Calu3 (cell line): ENCODE measurements at regions not wholly inside any gene's neighbourhood (a gene's known extent, or its start where the extent isn't known, plus 50 kb on each side); places are given as distances from the start of the nearest gene placed in this dataset.
"Not testable (repeated sequence)": the region's sequence is repeated elsewhere in the genome, so short reads cannot be mapped to it uniquely, and the experiment has no call there.

Source experiments
- BruUV-seq: library from RNA; stranded (reverse); fragments of 400-500 nt; replicated peaks from 2 replicates; lab custom pipeline; 2021; lab: Mats Ljungman, UMichigan
- CTCF ChIA-PET: fragments of 300-600 bp; sonication (Branson Sonifier 250); formaldehyde crosslinking; loops from one replicate; lab custom pipeline; 2022; ENCODE audit warnings: antibody characterized with exemption; lab: Charles Lee
- DNase-seq: peaks from one replicate; pipeline ENCODE4 v3.0.0; 2022
- H3K27ac Mint-ChIP-seq: one replicate; pipeline ENCODE4 v1.8.0; 2022; ENCODE audit warnings: mixed read lengths; ENCODE audit not compliant: unreplicated experiment
- H3K27me3 Mint-ChIP-seq: one replicate; pipeline ENCODE4 v1.8.0; 2022; ENCODE audit warnings: mixed read lengths; ENCODE audit not compliant: unreplicated experiment
- H3K36me3 Mint-ChIP-seq: one replicate; pipeline ENCODE4 v1.8.0; 2022; ENCODE audit warnings: mild to moderate bottlenecking, moderate library complexity, mixed read lengths; ENCODE audit not compliant: insufficient read depth, unreplicated experiment
- H3K4me1 Mint-ChIP-seq: one replicate; pipeline ENCODE4 v1.8.0; 2022; ENCODE audit warnings: mild to moderate bottlenecking, low read depth, mixed read lengths; ENCODE audit not compliant: unreplicated experiment
- H3K4me3 Mint-ChIP-seq: one replicate; pipeline ENCODE4 v1.8.0; 2022; ENCODE audit warnings: mild to moderate bottlenecking, low read depth, moderate library complexity, mixed read lengths; ENCODE audit not compliant: unreplicated experiment
- H3K9me3 Mint-ChIP-seq: one replicate; pipeline ENCODE4 v1.8.0; 2022; ENCODE audit warnings: low read depth, mixed read lengths; ENCODE audit not compliant: unreplicated experiment
- CTCF ChIP-seq: fragments of 200-600 bp; IDR thresholded peaks from one replicate; pipeline ENCODE4 v1.8.0; 2022; ENCODE audit warnings: antibody characterized with exemption; ENCODE audit not compliant: unreplicated experiment
- intact Hi-C: fragments of 100-400 bp; cut with micrococcal nuclease; formaldehyde crosslinking; loops from one replicate; pipeline ENCODE4 v1.10.0; 2022; ENCODE audit not compliant: unreplicated experiment

GRCh38 chr1:72954943-72955342 is 672.6 kb upstream of the NEGR1 start:
- no peak for TF ChIP-seq CTCF
- H3K4me1 Mint-ChIP-seq: no peaks in the 10 kb centered on the region
- H3K9me3 Mint-ChIP-seq: peaks cover 12% of the 10 kb centered on the region
- H3K4me3 Mint-ChIP-seq: no peak overlapping the region
- no peak for DNase-seq
- intact Hi-C loops: no loop called here
- no peaks in the 10 kb centered on the region for H3K36me3 Mint-ChIP-seq
- no peak overlapping the region for H3K27ac Mint-ChIP-seq
- no TSS peak for BruUV-seq
- CTCF ChIA-PET: no interaction called here
- no peaks in the 10 kb centered on the region for H3K27me3 Mint-ChIP-seq

- CTCF ChIA-PET, DNase-seq, H3K4me3 Mint-ChIP-seq, H3K27ac Mint-ChIP-seq, intact Hi-C loops, H3K4me1 Mint-ChIP-seq, H3K27me3 Mint-ChIP-seq, H3K36me3 Mint-ChIP-seq, BruUV-seq: not testable (repeated sequence)
- H3K9me3 Mint-ChIP-seq: peaks cover 17% of the 10 kb centered on the region
Observed at GRCh38 chr1:72950900-72951299, 668.6 kb upstream of the NEGR1 start.

- no peak for TF ChIP-seq CTCF
- Mint-ChIP-seq H3K9me3 (peaks cover 14% of the 10 kb centered on the region), H3K27ac (no peak overlapping the region), H3K36me3 (no peaks in the 10 kb centered on the region), H3K4me3 (no peak overlapping the region), H3K4me1 (no peaks in the 10 kb centered on the region), H3K27me3 (no peaks in the 10 kb centered on the region)
- no TSS peak for BruUV-seq
- no peak for DNase-seq
- CTCF ChIA-PET: no interaction called here
- intact Hi-C loops: no loop called here
Observed at GRCh38 chr1:72946903-72947499, 664.7 kb upstream of the NEGR1 start.

- TF ChIP-seq CTCF: no peak
- CTCF ChIA-PET: no interaction called here
- Mint-ChIP-seq H3K36me3 (no peaks in the 10 kb centered on the region), H3K9me3 (peaks cover 6% of the 10 kb centered on the region), H3K27me3 (no peaks in the 10 kb centered on the region), H3K4me3 (no peak overlapping the region), H3K4me1 (no peaks in the 10 kb centered on the region), H3K27ac (no peak overlapping the region)
- intact Hi-C loops: no loop called here
- no peak for DNase-seq
- no TSS peak for BruUV-seq
Observed at GRCh38 chr1:72942008-72942407, 659.7 kb upstream of the NEGR1 start.

GRCh38 chr1:72938408-72938807 is 656.1 kb upstream of the NEGR1 start:
- TF ChIP-seq CTCF: no peak
- Mint-ChIP-seq H3K4me3 (no peak overlapping the region), H3K36me3 (no peaks in the 10 kb centered on the region), H3K4me1 (no peaks in the 10 kb centered on the region), H3K9me3 (peaks cover 6% of the 10 kb centered on the region), H3K27ac (no peak overlapping the region), H3K27me3 (no peaks in the 10 kb centered on the region)
- no TSS peak for BruUV-seq
- DNase-seq: no peak
- intact Hi-C loops: no loop called here
- CTCF ChIA-PET: no interaction called here
